NB4 (cell line): ENCODE measurements at regions not wholly inside any gene's neighbourhood (a gene's known extent, or its start where the extent isn't known, plus 50 kb on each side); places are given as distances from the start of the nearest gene placed in this dataset.

ENCODE experiments used
- CTCF ChIP-seq: IDR thresholded peaks from one replicate; pipeline ENCODE4 v1.5.1; 2012; ENCODE audit warnings: low read depth, low read length
- POLR2A ChIP-seq: IDR thresholded peaks from 2 replicates; pipeline ENCODE4 v1.6.1; 2011; ENCODE audit warnings: mild to moderate bottlenecking; ENCODE audit not compliant: insufficient read length; ENCODE audit errors: extremely low read depth

- TF ChIP-seq CTCF (no peak), POLR2A (no peak)
Observed at GRCh38 chr11:8820401-8820800, 90.6 kb upstream of the AKIP1 start.
